HG03196 (cell line): ENCODE measurements at regions not wholly inside any gene's neighbourhood (a gene's known extent, or its start where the extent isn't known, plus 50 kb on each side); places are given as distances from the start of the nearest gene placed in this dataset.

Experiments
- ATAC-seq: cut with Tn5 transposase; IDR thresholded peaks from one replicate; pipeline ENCODE4 v1.9.1; 2021; ENCODE audit not compliant: unreplicated experiment

- ATAC-seq, result no peak
These were observed 133.4 kb downstream of the JCAD start for GRCh38 chr10:29925771-29926692.

- no peak for ATAC-seq
These were observed 134.9 kb downstream of the JCAD start for GRCh38 chr10:29924436-29924835.

- ATAC-seq, result no peak
These were observed 135.9 kb downstream of the JCAD start for GRCh38 chr10:29923416-29923965.

- ATAC-seq, result no peak
These were observed 136.5 kb downstream of the JCAD start for GRCh38 chr10:29922892-29923291.

- no peak for ATAC-seq
These were observed 137.2 kb downstream of the JCAD start for GRCh38 chr10:29922226-29922625.

GRCh38 chr10:29921071-29921446 lies 138.3 kb downstream of the JCAD start:
- no peak for ATAC-seq

- ATAC-seq, result no peak
These were observed 138.8 kb downstream of the JCAD start for GRCh38 chr10:29920408-29921070.

GRCh38 chr10:29918623-29919400 lies 140.6 kb downstream of the JCAD start:
- no peak for ATAC-seq

- no peak for ATAC-seq
These were observed 142.1 kb downstream of the JCAD start for GRCh38 chr10:29917311-29917710.

GRCh38 chr10:29916669-29917068 lies 142.7 kb downstream of the JCAD start:
- ATAC-seq, result no peak

- ATAC-seq, result no peak
These were observed 144.2 kb downstream of the JCAD start for GRCh38 chr10:29914986-29915785.

GRCh38 chr10:29908962-29909361 lies 150.4 kb downstream of the JCAD start:
- no peak for ATAC-seq

GRCh38 chr10:29900865-29901264 lies 158.5 kb downstream of the JCAD start:
- no peak for ATAC-seq

- ATAC-seq, result no peak
These were observed 161.2 kb downstream of the JCAD start for GRCh38 chr10:29897999-29898716.

GRCh38 chr10:29897430-29897829 lies 162.0 kb downstream of the JCAD start:
- ATAC-seq, result no peak

- ATAC-seq, result no peak
These were observed 163.3 kb downstream of the JCAD start for GRCh38 chr10:29896053-29896452.

- no peak for ATAC-seq
These were observed 163.9 kb downstream of the JCAD start for GRCh38 chr10:29895456-29895855.

- ATAC-seq, result no peak
These were observed 171.1 kb downstream of the JCAD start for GRCh38 chr10:29888321-29888720.

- ATAC-seq, result no peak
These were observed 173.1 kb downstream of the JCAD start for GRCh38 chr10:29886299-29886698.

- ATAC-seq, result no peak
These were observed 176.2 kb downstream of the JCAD start for GRCh38 chr10:29883231-29883630.
